ENCODE measurements at regions not wholly inside any gene's neighbourhood (a gene's known extent, or its start where the extent isn't known, plus 50 kb on each side); places are given as distances from the start of the nearest gene placed in this dataset.
"Not testable (repeated sequence)": the region's sequence is repeated elsewhere in the genome, so short reads cannot be mapped to it uniquely, and the experiment has no call there.

- Mint-ChIP-seq H3K36me3 (ENCODE audit: low read depth, unreplicated experiment) (peaks cover 4% of the 10 kb centered on the region), H3K4me1 (ENCODE audit: unreplicated experiment) (no peaks in the 10 kb centered on the region), H3K27me3 (ENCODE audit: unreplicated experiment) (peaks cover 2% of the 10 kb centered on the region), H3K9me3 (ENCODE audit: unreplicated experiment) (peaks cover 19% of the 10 kb centered on the region), H3K4me3 (ENCODE audit: unreplicated experiment) (no peak overlapping the region), H3K27ac (ENCODE audit: unreplicated experiment) (no peak overlapping the region)
- no peak for DNase-seq (ENCODE audit: low spot score)
- no peak for TF ChIP-seq CTCF (IDR thresholded peaks at IDR 0.05; ENCODE audit: unreplicated experiment)
Measured at GRCh38 chr15:23761386-23761785, 74.3 kb upstream of the NDN start.

GRCh38 chr15:23762026-23762425 is 74.9 kb upstream of the NDN start:
- Mint-ChIP-seq H3K36me3 (ENCODE audit: low read depth, unreplicated experiment) (peaks cover 4% of the 10 kb centered on the region), H3K4me1 (ENCODE audit: unreplicated experiment) (no peaks in the 10 kb centered on the region), H3K27ac (ENCODE audit: unreplicated experiment) (no peak overlapping the region), H3K27me3 (ENCODE audit: unreplicated experiment) (peaks cover 2% of the 10 kb centered on the region), H3K4me3 (ENCODE audit: unreplicated experiment) (no peak overlapping the region), H3K9me3 (ENCODE audit: unreplicated experiment) (peaks cover 21% of the 10 kb centered on the region)
- TF ChIP-seq CTCF (IDR thresholded peaks at IDR 0.05; ENCODE audit: unreplicated experiment), result no peak
- no peak for DNase-seq (ENCODE audit: low spot score)

GRCh38 chr15:23763021-23763420 is 75.9 kb upstream of the NDN start:
- Mint-ChIP-seq H3K9me3 (ENCODE audit: unreplicated experiment) (peaks cover 25% of the 10 kb centered on the region), H3K36me3 (ENCODE audit: low read depth, unreplicated experiment) (peaks cover 4% of the 10 kb centered on the region), H3K27me3 (ENCODE audit: unreplicated experiment) (peaks cover 4% of the 10 kb centered on the region), H3K4me1 (ENCODE audit: unreplicated experiment) (no peaks in the 10 kb centered on the region), H3K27ac (ENCODE audit: unreplicated experiment) (no peak overlapping the region), H3K4me3 (ENCODE audit: unreplicated experiment) (no peak overlapping the region)
- DNase-seq (ENCODE audit: low spot score), result no peak
- no peak for TF ChIP-seq CTCF (IDR thresholded peaks at IDR 0.05; ENCODE audit: unreplicated experiment)

GRCh38 chr15:23764306-23764705 is 77.2 kb upstream of the NDN start:
- no peak for TF ChIP-seq CTCF (IDR thresholded peaks at IDR 0.05; ENCODE audit: unreplicated experiment)
- no peak overlapping the region for H3K4me3 Mint-ChIP-seq (ENCODE audit: unreplicated experiment)
- DNase-seq (ENCODE audit: low spot score), result no peak
- peaks cover 4% of the 10 kb centered on the region for H3K36me3 Mint-ChIP-seq (ENCODE audit: low read depth, unreplicated experiment)
- H3K27ac Mint-ChIP-seq (ENCODE audit: unreplicated experiment), result no peak overlapping the region
- no peaks in the 10 kb centered on the region for H3K4me1 Mint-ChIP-seq (ENCODE audit: unreplicated experiment)
- H3K27me3 Mint-ChIP-seq (ENCODE audit: unreplicated experiment), result peaks cover 4% of the 10 kb centered on the region
- H3K9me3 Mint-ChIP-seq (ENCODE audit: unreplicated experiment), result peaks cover 25% of the 10 kb centered on the region

GRCh38 chr15:23764716-23765115 is 77.6 kb upstream of the NDN start:
- no peak for TF ChIP-seq CTCF (IDR thresholded peaks at IDR 0.05; ENCODE audit: unreplicated experiment)
- peaks cover 4% of the 10 kb centered on the region for H3K36me3 Mint-ChIP-seq (ENCODE audit: low read depth, unreplicated experiment)
- DNase-seq (ENCODE audit: low spot score), result no peak
- no peak overlapping the region for H3K27ac Mint-ChIP-seq (ENCODE audit: unreplicated experiment)
- no peak overlapping the region for H3K4me3 Mint-ChIP-seq (ENCODE audit: unreplicated experiment)
- peaks cover 4% of the 10 kb centered on the region for H3K27me3 Mint-ChIP-seq (ENCODE audit: unreplicated experiment)
- H3K4me1 Mint-ChIP-seq (ENCODE audit: unreplicated experiment), result no peaks in the 10 kb centered on the region
- H3K9me3 Mint-ChIP-seq (ENCODE audit: unreplicated experiment), result peaks cover 23% of the 10 kb centered on the region

GRCh38 chr15:23766779-23767178 is 79.7 kb upstream of the NDN start:
- not testable (repeated sequence) for H3K27ac Mint-ChIP-seq (ENCODE audit: unreplicated experiment); H3K27me3 Mint-ChIP-seq (ENCODE audit: unreplicated experiment); DNase-seq (ENCODE audit: low spot score); H3K4me3 Mint-ChIP-seq (ENCODE audit: unreplicated experiment); H3K4me1 Mint-ChIP-seq (ENCODE audit: unreplicated experiment); H3K36me3 Mint-ChIP-seq (ENCODE audit: low read depth, unreplicated experiment)
- peaks cover 26% of the 10 kb centered on the region for H3K9me3 Mint-ChIP-seq (ENCODE audit: unreplicated experiment)

Measured in endothelial cell (in vitro differentiated cells).